Upper lobe of left lung (tissue), 6 donors: ENCODE measurements at regions not wholly inside any gene's neighbourhood (a gene's known extent, or its start where the extent isn't known, plus 50 kb on each side); places are given as distances from the start of the nearest gene placed in this dataset.

Experiments used
- ATAC-seq, 2 donors: fragments of 200-7000 bp; cut with Tn5 transposase; one replicate each; pipeline ENCODE4 v1.9.1; 2022; ENCODE audit warnings: mild to moderate bottlenecking in 2 of 2, moderate library complexity in 2 of 2; ENCODE audit not compliant: low FRiP score in 2 of 2
- DNase-seq, 2 donors: peaks; one replicate each; pipeline ENCODE4 v3.0.0-alpha.2; 2019 to 2020
- H3K27ac ChIP-seq, 4 donors: fragments of 200-600 bp; sonication (generic); one replicate each; pipeline ENCODE4 v1.5.1; 2016 to 2019
- H3K27me3 ChIP-seq, 4 donors: fragments of 200-600 bp; sonication (generic); one replicate each; pipeline ENCODE4 v1.5.1; 2017 to 2019
- H3K36me3 ChIP-seq, 4 donors: fragments of 200-600 bp; sonication (generic); one replicate each; pipeline ENCODE4 v1.5.1; 2016 to 2019
- H3K4me1 ChIP-seq, 4 donors: fragments of 200-600 bp; sonication (generic); one replicate each; pipeline ENCODE4 v1.5.1; 2018 to 2019
- H3K4me3 ChIP-seq, 4 donors: fragments of 200-600 bp; sonication (generic); one replicate each; pipeline ENCODE4 v1.5.1; 2017 to 2019; ENCODE audit warnings: mild to moderate bottlenecking in 2 of 4, moderate library complexity in 1 of 4
- H3K9me3 ChIP-seq, 4 donors: fragments of 200-600 bp; sonication (generic); one replicate each; pipeline ENCODE4 v1.5.1; 2018 to 2019
- CTCF ChIP-seq, 6 experiments: fragments of 450-650 bp in 4 of 6; fragments of 200-600 bp in 2 of 6; sonication (generic) in 2 of 6; IDR thresholded peaks; one replicate each; pipeline ENCODE4 v1.5.1; 2016 to 2019; ENCODE audit warnings: antibody characterized with exemption in 6 of 6
- EP300 ChIP-seq, 4 donors: sonication (generic); formaldehyde crosslinking; IDR thresholded peaks; one replicate each; pipeline ENCODE4 v1.5.1; 2017; ENCODE audit warnings: antibody characterized with exemption in 4 of 4, control low read depth in 2 of 4
- POLR2A ChIP-seq, 4 donors: fragments of 450-650 bp; IDR thresholded peaks; one replicate each; pipeline ENCODE4 v1.5.1; 2016 to 2017; ENCODE audit warnings: antibody characterized with exemption in 4 of 4, mild to moderate bottlenecking in 2 of 4
- POLR2AphosphoS5 ChIP-seq, 2 donors: sonication (generic); formaldehyde crosslinking; IDR thresholded peaks; one replicate each; pipeline ENCODE4 v1.5.1; 2017; ENCODE audit warnings: antibody characterized with exemption in 2 of 2
- WGBS, 2 donors: methylation state at CpG; one replicate each; pipeline ENCODE4 v1.1.5; 2017 to 2018; 5-methylcytosine and 5-hydroxymethylcytosine counted together
- donor health status: DM: no; HTN: no; CAD: no; lungs with moderate emphysema.
- donor health status: DM: no; HTN: yes; CAD: no; lungs with severe emphysema.

- Histone ChIP-seq H3K9me3 (no peaks in the 10 kb centered on the region), H3K4me3 (no peak overlapping the region), H3K4me1 (no peaks in the 10 kb centered on the region), H3K36me3 (no peaks in the 10 kb centered on the region), H3K27me3 (peaks cover 0 to 5% (median 0%) of the 10 kb centered on the region in 4 donors), H3K27ac (no peak overlapping the region)
- DNase-seq (no peak), ATAC-seq (no peak)
- no peak for TF ChIP-seq POLR2AphosphoS5 (IDR thresholded peaks at IDR 0.05)
- no peak for TF ChIP-seq CTCF (IDR thresholded peaks at IDR 0.05)
- TF ChIP-seq EP300 (IDR thresholded peaks at IDR 0.05) = no peak
- no peak for TF ChIP-seq POLR2A (IDR thresholded peaks at IDR 0.05)
- WGBS, 2 donors = 41 to 76% methylated on average over 2 to 5 of the region's 5 CpGs
These were observed 119.7 kb upstream of the LHX1 start for GRCh38 chr17:36817483-36818048.

GRCh38 chr17:36818134-36818825, 119.0 kb upstream of the LHX1 start:
- TF ChIP-seq POLR2A (IDR thresholded peaks at IDR 0.05) (no peak), CTCF (IDR thresholded peaks at IDR 0.05) (no peak), EP300 (IDR thresholded peaks at IDR 0.05) (no peak), POLR2AphosphoS5 (IDR thresholded peaks at IDR 0.05) (no peak)
- Histone ChIP-seq H3K4me1 (no peaks in the 10 kb centered on the region), H3K27me3 (peaks cover 0 to 5% (median 0%) of the 10 kb centered on the region in 4 donors), H3K27ac (no peak overlapping the region), H3K4me3 (no peak overlapping the region), H3K9me3 (no peaks in the 10 kb centered on the region), H3K36me3 (no peaks in the 10 kb centered on the region)
- ATAC-seq (no peak), DNase-seq (no peak)
- whole genome bisulfite sequencing, 2 donors = 67 to 78% methylated on average over 9 of the region's 9 CpGs

GRCh38 chr17:36823850-36824677, 113.2 kb upstream of the LHX1 start:
- H3K27me3 ChIP-seq = peaks cover 0 to 3% (median 0%) of the 10 kb centered on the region in 4 donors
- no peak for TF ChIP-seq CTCF (IDR thresholded peaks at IDR 0.05)
- DNase-seq (no peak), ATAC-seq (no peak)
- H3K27ac ChIP-seq = no peak overlapping the region
- H3K4me3 ChIP-seq = no peak overlapping the region
- no peaks in the 10 kb centered on the region for H3K36me3 ChIP-seq
- 62 to 69% methylated on average over 12 of the region's 12 CpGs for WGBS, 2 donors
- no peaks in the 10 kb centered on the region for H3K9me3 ChIP-seq
- H3K4me1 ChIP-seq = no peaks in the 10 kb centered on the region

GRCh38 chr17:36824678-36825101, 112.6 kb upstream of the LHX1 start:
- TF ChIP-seq EP300 (IDR thresholded peaks at IDR 0.05) (no peak), CTCF (IDR thresholded peaks at IDR 0.05) (no peak), POLR2AphosphoS5 (IDR thresholded peaks at IDR 0.05) (no peak), POLR2A (IDR thresholded peaks at IDR 0.05) (no peak)
- DNase-seq = no peak
- ATAC-seq = peak in 1 of 2 donors; percentile 19
- Histone ChIP-seq H3K4me3 (no peak overlapping the region), H3K9me3 (no peaks in the 10 kb centered on the region), H3K36me3 (no peaks in the 10 kb centered on the region), H3K27me3 (peaks cover 0 to 3% (median 0%) of the 10 kb centered on the region in 4 donors), H3K4me1 (no peaks in the 10 kb centered on the region), H3K27ac (no peak overlapping the region)
- 69 to 70% methylated on average over 3 to 5 of the region's 5 CpGs for WGBS, 2 donors
